Spleen (tissue), 11 donors: ENCODE measurements at regions not wholly inside any gene's neighbourhood (a gene's known extent, or its start where the extent isn't known, plus 50 kb on each side); places are given as distances from the start of the nearest gene placed in this dataset.

Experiments used
- DNase-seq: peaks from one replicate; pipeline ENCODE4 v3.0.0-alpha.2; 2020
- H3K27ac ChIP-seq, 8 donors: fragments of 200-600 bp; sonication (generic) in 7 of 8; 1 replicate in 4 of 8; 2 replicates in 4 of 8; pipeline versions ENCODE4 v1.5.0 to v1.8.0; 2016 to 2021; ENCODE audit warnings: inconsistent platforms in 4 of 8, mild to moderate bottlenecking in 4 of 8, moderate library complexity in 1 of 8
- H3K27me3 ChIP-seq, 7 donors: fragments of 200-600 bp; sonication (generic) in 6 of 7; replicated peaks in 1 of 7; 1 replicate in 4 of 7; 2 replicates in 3 of 7; pipeline versions ENCODE4 v1.5.0 to v1.8.0; 2016 to 2021; ENCODE audit warnings: inconsistent platforms in 3 of 7, mild to moderate bottlenecking in 1 of 7
- H3K36me3 ChIP-seq, 6 donors: fragments of 200-600 bp; sonication (generic) in 5 of 6; 1 replicate in 4 of 6; 2 replicates in 2 of 6; pipeline versions ENCODE4 v1.5.0 to v1.8.0; 2016 to 2021; ENCODE audit warnings: inconsistent platforms in 2 of 6
- H3K4me1 ChIP-seq, 6 donors: fragments of 200-600 bp; sonication (generic) in 5 of 6; 1 replicate in 3 of 6; 2 replicates in 3 of 6; pipeline versions ENCODE4 v1.5.0 to v1.8.0; 2016 to 2021; ENCODE audit warnings: inconsistent platforms in 3 of 6
- H3K4me3 ChIP-seq, 8 donors: fragments of 200-600 bp; sonication (generic) in 7 of 8; 1 replicate in 4 of 8; 2 replicates in 4 of 8; pipeline versions ENCODE4 v1.5.0 to v1.8.0; 2016 to 2021; ENCODE audit warnings: inconsistent platforms in 4 of 8, mild to moderate bottlenecking in 4 of 8, moderate library complexity in 2 of 8
- H3K9me3 ChIP-seq, 8 donors: fragments of 200-600 bp; sonication (generic) in 7 of 8; 1 replicate in 4 of 8; 2 replicates in 4 of 8; pipeline versions ENCODE4 v1.5.0 to v1.8.0; 2016 to 2021; ENCODE audit warnings: inconsistent platforms in 4 of 8
- CTCF ChIP-seq, 11 experiments: fragments of 200-600 bp in 7 of 11; fragments of 450-650 bp in 4 of 11; sonication (generic) in 4 of 11; IDR thresholded peaks in 8 of 11; conservative IDR thresholded peaks in 3 of 11; 1 replicate in 7 of 11; 2 replicates in 4 of 11; pipeline versions ENCODE4 v1.4.0 to v1.8.0; 2016 to 2021; ENCODE audit warnings: antibody characterized with exemption in 11 of 11, inconsistent platforms in 4 of 11, mild to moderate bottlenecking in 1 of 11
- POLR2A ChIP-seq, 3 donors: fragments of 450-650 bp; IDR thresholded peaks; one replicate each; pipeline ENCODE4 v1.5.1; 2017; ENCODE audit warnings: antibody characterized with exemption in 3 of 3, mild to moderate bottlenecking in 1 of 3
- POLR2AphosphoS5 ChIP-seq, 3 donors: sonication (generic); formaldehyde crosslinking; IDR thresholded peaks; one replicate each; pipeline ENCODE4 v1.5.1; 2017; ENCODE audit warnings: antibody characterized with exemption in 3 of 3
- WGBS, 5 donors: extraction: QIAGEN DNeasy Blood & Tissue Kit in 3 of 5; methylation state at CpG; one replicate each; pipeline versions ENCODE4 v1.1.5 to v1.1.7; 2013 to 2018; 5-methylcytosine and 5-hydroxymethylcytosine counted together
- intact Hi-C: fragments of 100-400 bp; cut with DNase I; formaldehyde crosslinking; loops from one replicate; pipeline ENCODE4 v1.15.0; 2023; ENCODE audit warnings: low total_unique reads
- donor health status: healthy with polysubstance abuse.
- donor health status: DM: no; HTN: no; CAD: no; lungs with moderate emphysema.
- donor health status: DM: no; HTN: no; CAD: no.
- donor health status: Bipolar disorder and iron deficiency.
- donor health status: healthy.
- donor health status: DM: no; HTN: no; CAD: no.
- donor health status: DM: yes; HTN: yes; CAD: no.

GRCh38 chr2:145256551-145256950 is 736.6 kb upstream of the ZEB2 start:
- TF ChIP-seq POLR2A (IDR thresholded peaks at IDR 0.05) (no peak), POLR2AphosphoS5 (IDR thresholded peaks at IDR 0.05) (no peak), CTCF (IDR thresholded peaks at IDR 0.05 in 8 of 11, conservative IDR thresholded peaks at IDR 0.05 in 3 of 11) (no peak)
- DNase-seq, result no peak
- no peak overlapping the region for H3K27ac ChIP-seq
- WGBS, 5 donors, result 54 to 74% (median 69%) methylated on average over 1 of the region's 1 CpG
- intact Hi-C loops, result no loop called here
- peaks cover 0 to 30% (median 0%) of the 10 kb centered on the region in 7 donors for H3K27me3 ChIP-seq
- H3K36me3 ChIP-seq, result no peaks in the 10 kb centered on the region
- H3K9me3 ChIP-seq, result no peaks in the 10 kb centered on the region
- H3K4me3 ChIP-seq, result no peak overlapping the region
- H3K4me1 ChIP-seq, result peaks cover 0 to 10% (median 0%) of the 10 kb centered on the region in 6 donors

- H3K9me3 ChIP-seq, result no peaks in the 10 kb centered on the region
- TF ChIP-seq CTCF (IDR thresholded peaks at IDR 0.05 in 8 of 11, conservative IDR thresholded peaks at IDR 0.05 in 3 of 11) (no peak), POLR2AphosphoS5 (IDR thresholded peaks at IDR 0.05) (no peak), POLR2A (IDR thresholded peaks at IDR 0.05) (no peak)
- intact Hi-C loops, result no loop called here
- H3K4me1 ChIP-seq, result peaks cover 0 to 6% (median 0%) of the 10 kb centered on the region in 6 donors
- no peak overlapping the region for H3K27ac ChIP-seq
- no peak for DNase-seq
- 86 to 97% (median 90%) methylated on average over 2 of the region's 2 CpGs for WGBS, 5 donors
- peaks cover 0 to 18% (median 0%) of the 10 kb centered on the region in 7 donors for H3K27me3 ChIP-seq
- no peak overlapping the region for H3K4me3 ChIP-seq
- H3K36me3 ChIP-seq, result no peaks in the 10 kb centered on the region
These were observed 734.4 kb upstream of the ZEB2 start for GRCh38 chr2:145254291-145254690.

GRCh38 chr2:145253492-145253891 is 733.6 kb upstream of the ZEB2 start:
- TF ChIP-seq POLR2A (IDR thresholded peaks at IDR 0.05) (no peak), CTCF (IDR thresholded peaks at IDR 0.05 in 8 of 11, conservative IDR thresholded peaks at IDR 0.05 in 3 of 11) (no peak), POLR2AphosphoS5 (IDR thresholded peaks at IDR 0.05) (no peak)
- no peaks in the 10 kb centered on the region for H3K9me3 ChIP-seq
- H3K4me3 ChIP-seq, result no peak overlapping the region
- H3K27me3 ChIP-seq, result peaks cover 0 to 13% (median 0%) of the 10 kb centered on the region in 7 donors
- no peaks in the 10 kb centered on the region for H3K4me1 ChIP-seq
- WGBS, 5 donors, result 91 to 100% (median 95%) methylated on average over 1 of the region's 1 CpG
- no peak overlapping the region for H3K27ac ChIP-seq
- intact Hi-C loops, result no loop called here
- DNase-seq, result no peak
- H3K36me3 ChIP-seq, result no peaks in the 10 kb centered on the region

- no peaks in the 10 kb centered on the region for H3K27me3 ChIP-seq
- no peaks in the 10 kb centered on the region for H3K36me3 ChIP-seq
- H3K9me3 ChIP-seq, result no peaks in the 10 kb centered on the region
- H3K27ac ChIP-seq, result no peak overlapping the region
- 86 to 93% (median 91%) methylated on average over 4 of the region's 4 CpGs for WGBS, 5 donors
- no peak overlapping the region for H3K4me3 ChIP-seq
- no peaks in the 10 kb centered on the region for H3K4me1 ChIP-seq
- TF ChIP-seq POLR2AphosphoS5 (IDR thresholded peaks at IDR 0.05) (no peak), POLR2A (IDR thresholded peaks at IDR 0.05) (no peak), CTCF (IDR thresholded peaks at IDR 0.05 in 8 of 11, conservative IDR thresholded peaks at IDR 0.05 in 3 of 11) (no peak)
- intact Hi-C loops, result no loop called here
- no peak for DNase-seq
These were observed 725.5 kb upstream of the ZEB2 start for GRCh38 chr2:145245268-145245870.
